SK-N-SH (cell line): ENCODE measurements at regions not wholly inside any gene's neighbourhood (a gene's known extent, or its start where the extent isn't known, plus 50 kb on each side); places are given as distances from the start of the nearest gene placed in this dataset.

Experiments used
- CTCF ChIA-PET: fragments of 300-600, 350-600 bp; formaldehyde crosslinking; extraction: SDS; loops from one replicate; lab custom pipeline; 2021; lab: Yijun Ruan, JAX
- POLR2A ChIA-PET: fragments of 350-600 bp; sonication (Branson Sonifier 250); formaldehyde crosslinking; extraction: SDS; loops from one replicate; lab custom pipeline; 2020; ENCODE audit warnings: antibody characterized with exemption, inconsistent platforms; lab: Yijun Ruan, JAX
- DNase-seq: peaks from one replicate; pipeline ENCODE4 v3.0.0; 2012
- H2AFZ ChIP-seq: fragments of 200-600 bp; sonication (generic); 2 replicates; pipeline ENCODE4 v1.8.1; 2016; ENCODE audit warnings: antibody characterized with exemption, mild to moderate bottlenecking, low read depth
- H3F3A ChIP-seq: fragments of 200-600 bp; sonication (generic); replicated peaks from 2 replicates; pipeline ENCODE3; 2016; ENCODE audit warnings: antibody characterized with exemption, mild to moderate bottlenecking; ENCODE audit not compliant: insufficient read depth
- H3K27ac ChIP-seq, 2 experiments: fragments of 200-500 bp in 1 of 2; fragments of 200-600 bp in 1 of 2; sonication (Bioruptor generic) in 1 of 2; sonication (generic), shearing (Covaris generic) in 1 of 2; 2 replicates each; pipeline versions ENCODE4 v1.5.1 to v1.6.1; 2014 to 2016; ENCODE audit warnings: low read depth in 2 of 2, inconsistent platforms in 1 of 2, low read length in 1 of 2, mild to moderate bottlenecking in 1 of 2, mixed read lengths in 1 of 2
- H3K27me3 ChIP-seq: fragments of 200-600 bp; sonication (generic), shearing (Covaris generic); 2 replicates; pipeline ENCODE4 v1.6.1; 2016; ENCODE audit warnings: mixed run types; ENCODE audit not compliant: insufficient read depth
- H3K36me3 ChIP-seq, 2 experiments: fragments of 200-500 bp in 1 of 2; fragments of 200-600 bp in 1 of 2; sonication (Bioruptor generic) in 1 of 2; sonication (generic) in 1 of 2; replicated peaks in 1 of 2; 2 replicates each; pipeline versions ENCODE3 to v1.5.1; 2014 to 2016; ENCODE audit warnings: low read length in 1 of 2, mild to moderate bottlenecking in 1 of 2; ENCODE audit not compliant: insufficient read depth in 2 of 2, control insufficient read depth in 1 of 2
- H3K4me1 ChIP-seq, 2 experiments: fragments of 200-500 bp in 1 of 2; fragments of 200-600 bp in 1 of 2; sonication (Bioruptor generic) in 1 of 2; sonication (generic), shearing (Covaris generic) in 1 of 2; 2 replicates each; pipeline versions ENCODE4 v1.5.1 to v1.6.1; 2014 to 2016; ENCODE audit warnings: low read depth in 1 of 2, low read length in 1 of 2, mixed run types in 1 of 2; ENCODE audit not compliant: insufficient read depth in 2 of 2, control insufficient read depth in 1 of 2
- H3K4me2 ChIP-seq: fragments of 200-600 bp; sonication (generic), shearing (Covaris generic); 2 replicates; pipeline ENCODE4 v1.6.1; 2017; ENCODE audit warnings: mixed run types
- H3K4me3 ChIP-seq, 2 experiments: fragments of 200-500 bp in 1 of 2; fragments of 200-600 bp in 1 of 2; sonication (Bioruptor generic) in 1 of 2; sonication (generic), shearing (Covaris generic) in 1 of 2; 2 replicates each; pipeline versions ENCODE4 v1.5.1 to v1.8.1; 2014 to 2016; ENCODE audit warnings: low read depth in 2 of 2, inconsistent platforms in 1 of 2, low read length in 1 of 2, mild to moderate bottlenecking in 1 of 2, mixed read lengths in 1 of 2, moderate library complexity in 1 of 2
- H3K79me2 ChIP-seq: fragments of 200-600 bp; sonication (generic); 2 replicates; pipeline ENCODE4 v1.8.1; 2017; ENCODE audit warnings: mild to moderate bottlenecking; ENCODE audit not compliant: insufficient read depth
- H3K9ac ChIP-seq: fragments of 200-600 bp; sonication (generic); 2 replicates; pipeline ENCODE4 v1.6.1; 2017; ENCODE audit warnings: mixed run types
- H3K9me2 ChIP-seq: fragments of 200-600 bp; sonication (generic); 2 replicates; pipeline ENCODE4 v1.6.1; 2017; ENCODE audit warnings: mixed run types
- H3K9me3 ChIP-seq: fragments of 200-600 bp; sonication (generic); 2 replicates; pipeline ENCODE4 v1.6.1; 2017; ENCODE audit warnings: mixed run types, mild to moderate bottlenecking, moderate library complexity
- H4K20me1 ChIP-seq: fragments of 200-600 bp; sonication (generic); 2 replicates; pipeline ENCODE4 v1.6.1; 2017; ENCODE audit warnings: mild to moderate bottlenecking, mixed run types; ENCODE audit not compliant: insufficient read depth
- CHD2 ChIP-seq: fragments of 150-350 bp; IDR thresholded peaks from 2 replicates; pipeline ENCODE4 v1.6.1; 2018; ENCODE audit warnings: low read length; ENCODE audit not compliant: partially characterized antibody
- CTCF ChIP-seq: fragments of 200-600 bp; sonication (generic); IDR thresholded peaks from 2 replicates; pipeline ENCODE4 v1.6.1; 2017; ENCODE audit warnings: antibody characterized with exemption, mild to moderate bottlenecking, moderate library complexity
- ELF1 ChIP-seq: IDR thresholded peaks from 2 replicates; pipeline ENCODE4 v1.4.0; 2012
- EP300 ChIP-seq, 2 experiments: IDR thresholded peaks; 2 replicates each; pipeline versions ENCODE4 v1.4.0 to v1.6.1; 2012; ENCODE audit warnings: borderline replicate concordance in 1 of 2, low read depth in 1 of 2, low read length in 1 of 2
- FOXJ3 ChIP-seq: sonication (generic); formaldehyde crosslinking; IDR thresholded peaks from 2 replicates; pipeline ENCODE4 v1.5.1; 2020; ENCODE audit warnings: mild to moderate bottlenecking, missing genetic modification reagents
- FOXM1 ChIP-seq: IDR thresholded peaks from 2 replicates; pipeline ENCODE4 v1.4.0; 2012; ENCODE audit warnings: low read depth, mild to moderate bottlenecking
- GATA2 ChIP-seq: sonication (generic); formaldehyde crosslinking; IDR thresholded peaks from 2 replicates; pipeline ENCODE4 v1.5.0; 2020; ENCODE audit warnings: mild to moderate bottlenecking, missing genetic modification reagents
- POLR2AphosphoS5 ChIP-seq: IDR thresholded peaks from 2 replicates; pipeline ENCODE4 v1.6.1; 2012; ENCODE audit warnings: low read depth, low read length
- RAD21 ChIP-seq: IDR thresholded peaks from 2 replicates; pipeline ENCODE4 v1.6.1; 2012; ENCODE audit warnings: mild to moderate bottlenecking, low read length
- SMC3 ChIP-seq: IDR thresholded peaks from 2 replicates; pipeline ENCODE4 v1.6.1; 2012; ENCODE audit warnings: low read depth, low read length, improper control_type of control experiment
- TEAD4 ChIP-seq: IDR thresholded peaks from 2 replicates; pipeline ENCODE4 v1.4.0; 2012; ENCODE audit warnings: mild to moderate bottlenecking, borderline replicate concordance; ENCODE audit not compliant: insufficient read depth
- USF1 ChIP-seq: IDR thresholded peaks from 2 replicates; pipeline ENCODE4 v1.4.0; 2012; ENCODE audit warnings: low read depth, borderline replicate concordance
- YY1 ChIP-seq: IDR thresholded peaks from 2 replicates; pipeline ENCODE4 v1.4.0; 2012; ENCODE audit warnings: low read depth, mild to moderate bottlenecking
- WGBS: methylation state at CpG from one replicate; pipeline ENCODE4 v1.1.6; 2017; ENCODE audit warnings: low lambda C conversion rate; 5-methylcytosine and 5-hydroxymethylcytosine counted together
- TF ChIP-seq, protein P1 (sequence below): IDR thresholded peaks from 2 replicates; pipeline ENCODE4; 2012

DNA sequence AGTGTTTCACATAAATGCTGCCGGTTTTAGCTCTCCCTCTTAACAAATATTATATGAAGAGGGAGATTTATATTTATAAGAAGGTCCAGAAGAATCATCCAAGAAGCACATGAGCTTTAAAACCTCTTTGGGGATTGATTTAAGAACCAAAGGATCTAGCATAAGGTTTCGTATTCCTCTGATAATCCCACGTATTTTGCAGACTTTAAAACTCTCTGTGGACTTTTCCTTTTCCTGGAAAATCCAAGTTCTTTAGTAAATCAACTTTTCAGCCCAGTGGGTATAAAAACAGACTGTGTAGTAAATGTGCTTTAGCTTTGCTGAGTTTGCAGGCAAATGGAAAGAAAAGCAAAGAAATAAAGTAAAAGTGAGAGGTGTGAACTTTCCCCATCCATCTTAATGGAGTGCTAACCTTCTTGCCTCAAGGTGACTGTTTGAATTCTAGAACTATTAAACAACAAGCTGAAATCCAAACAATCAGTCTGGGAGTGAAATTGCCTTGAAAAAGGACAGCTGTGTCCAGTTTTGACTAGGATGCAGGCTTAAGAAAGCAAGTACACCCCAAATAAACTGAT lies 363.4 kb upstream of the SLC24A2 start:
- 15% methylated on average over 3 of the region's 3 CpGs for WGBS
- CTCF ChIA-PET = interaction anchor here (1.6 kb wide), 1 partner anchor 681 kb away, joined by 3 read pairs; no protein-coding TSS in a partner anchor
- Histone ChIP-seq H3K4me2 (no peak overlapping the region), H3K27me3 (no peaks in the 10 kb centered on the region), H3K4me3 (no peak overlapping the region), H3K4me1 (no peaks in the 10 kb centered on the region), H3K36me3 (no peaks in the 10 kb centered on the region), H2AFZ (no peak overlapping the region), H3K9ac (no peak overlapping the region), H3K79me2 (no peaks in the 10 kb centered on the region), H4K20me1 (no peaks in the 10 kb centered on the region), H3K9me3 (no peaks in the 10 kb centered on the region), H3K9me2 (no peaks in the 10 kb centered on the region), H3K27ac (no peak overlapping the region), H3F3A (no peaks in the 10 kb centered on the region)
- no peak for DNase-seq
- POLR2A ChIA-PET = no interaction called here
- TF ChIP-seq RAD21 (no peak), POLR2AphosphoS5 (no peak)
- TF ChIP-seq, protein P1, sequence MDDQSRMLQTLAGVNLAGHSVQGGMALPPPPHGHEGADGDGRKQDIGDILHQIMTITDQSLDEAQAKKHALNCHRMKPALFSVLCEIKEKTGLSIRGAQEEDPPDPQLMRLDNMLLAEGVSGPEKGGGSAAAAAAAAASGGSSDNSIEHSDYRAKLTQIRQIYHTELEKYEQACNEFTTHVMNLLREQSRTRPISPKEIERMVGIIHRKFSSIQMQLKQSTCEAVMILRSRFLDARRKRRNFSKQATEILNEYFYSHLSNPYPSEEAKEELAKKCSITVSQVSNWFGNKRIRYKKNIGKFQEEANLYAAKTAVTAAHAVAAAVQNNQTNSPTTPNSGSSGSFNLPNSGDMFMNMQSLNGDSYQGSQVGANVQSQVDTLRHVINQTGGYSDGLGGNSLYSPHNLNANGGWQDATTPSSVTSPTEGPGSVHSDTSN = no peak

- no peak overlapping the region for H3K4me2 ChIP-seq
- H3F3A ChIP-seq = no peaks in the 10 kb centered on the region
- H2AFZ ChIP-seq = no peak overlapping the region
- ChIA-PET POLR2A (no interaction called here), CTCF (no interaction called here)
- no peaks in the 10 kb centered on the region for H3K9me2 ChIP-seq
- no peaks in the 10 kb centered on the region for H3K27me3 ChIP-seq
- no peaks in the 10 kb centered on the region for H3K9me3 ChIP-seq
- no peaks in the 10 kb centered on the region for H3K4me1 ChIP-seq
- no peaks in the 10 kb centered on the region for H3K36me3 ChIP-seq
- 69% methylated on average over 2 of the region's 2 CpGs for WGBS
- H3K9ac ChIP-seq = no peak overlapping the region
- no peaks in the 10 kb centered on the region for H4K20me1 ChIP-seq
- DNase-seq = no peak
- TF ChIP-seq, protein P1 = no peak
- TF ChIP-seq RAD21 (no peak), FOXM1 (no peak), GATA2 (CRISPR knock-in tag) (no peak), CHD2 (no peak), EP300 (IDR thresholded peaks at IDR 0.05; ENCODE audit: borderline replicate concordance in 1 of 2, low read depth in 1 of 2, low read length in 1 of 2) (no peak), SMC3 (no peak), USF1 (no peak), TEAD4 (no peak), YY1 (no peak), FOXJ3 (CRISPR knock-in tag) (no peak), ELF1 (no peak), CTCF (no peak)
- no peak overlapping the region for H3K4me3 ChIP-seq
- no peaks in the 10 kb centered on the region for H3K79me2 ChIP-seq
- no peak overlapping the region for H3K27ac ChIP-seq
These were observed 359.6 kb upstream of the SLC24A2 start for GRCh38 chr9:20148416-20148815.
